ENCODE measurements at regions not wholly inside any gene's neighbourhood (a gene's known extent, or its start where the extent isn't known, plus 50 kb on each side); places are given as distances from the start of the nearest gene placed in this dataset.
"Not testable (repeated sequence)": the region's sequence is repeated elsewhere in the genome, so short reads cannot be mapped to it uniquely, and the experiment has no call there.

DNA sequence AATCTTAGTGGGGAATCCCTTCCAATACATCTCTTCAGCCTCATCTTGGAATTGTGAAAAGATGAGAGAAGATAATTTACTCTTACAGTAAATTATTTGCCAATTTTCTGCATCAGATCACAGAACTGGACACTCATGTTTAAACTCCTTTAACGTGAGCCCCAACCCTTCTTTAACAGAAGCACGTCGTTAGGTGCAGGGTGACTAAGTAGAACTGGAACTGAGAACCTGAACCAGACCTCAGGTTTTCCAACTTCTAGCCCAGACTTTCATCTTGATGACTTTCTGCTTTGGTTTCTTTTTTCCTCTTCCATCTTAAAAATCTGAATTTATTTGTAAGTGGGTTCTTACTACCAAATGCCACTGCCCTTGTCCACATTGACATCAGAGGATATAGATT, 57.2 kb upstream of the LYZL2 start:
- WGBS, 2 donors: 51 to 57% methylated on average over 3 of the region's 3 CpGs

DNA sequence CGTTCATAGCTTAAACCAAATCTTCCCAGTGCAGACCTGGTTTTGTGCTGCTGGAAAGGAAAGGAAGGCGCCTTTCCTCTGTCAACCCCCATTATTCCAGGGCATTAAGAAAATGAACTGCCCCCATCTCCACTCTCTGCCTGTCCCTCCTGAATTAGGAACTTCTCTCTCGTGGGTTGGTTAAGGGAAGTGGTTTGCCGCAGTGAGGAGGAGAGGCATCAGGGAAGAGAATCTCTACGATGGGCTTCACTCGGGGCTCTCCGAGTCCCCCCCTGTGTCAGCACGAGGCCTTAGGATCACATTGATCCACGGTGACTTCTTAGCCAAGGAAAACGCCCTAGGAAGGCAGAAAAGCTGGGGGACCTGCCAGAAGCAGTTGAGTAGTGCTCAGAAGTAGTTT, 53.9 kb upstream of the LYZL2 start:
- Histone ChIP-seq H3K36me3 (ENCODE audit: control insufficient read depth in 2 of 2, insufficient read depth in 2 of 2, low read length in 1 of 2) (no peaks in the 10 kb centered on the region), H3K27me3 (ENCODE audit: control insufficient read depth in 1 of 2, insufficient read depth in 2 of 2, low read length in 2 of 2) (no peaks in the 10 kb centered on the region), H3K4me1 (ENCODE audit: control insufficient read depth in 2 of 2, insufficient read depth in 2 of 2, low read length in 1 of 2) (no peaks in the 10 kb centered on the region), H3K9me3 (ENCODE audit: control insufficient read depth in 2 of 2, insufficient read depth in 1 of 2, low read depth in 1 of 2, low read length in 1 of 2) (no peaks in the 10 kb centered on the region), H3K27ac (ENCODE audit: low read depth in 2 of 2, low read length in 1 of 2) (no peak overlapping the region), H3K4me3 (ENCODE audit: low read depth in 1 of 2, low read length in 2 of 2) (no peak overlapping the region)
- 61 to 75% methylated on average over 10 of the region's 10 CpGs for WGBS, 2 donors

More for the DNA sequence above, 57.2 kb upstream of the LYZL2 start:
- H3K27me3 ChIP-seq (ENCODE audit: control insufficient read depth in 1 of 2, insufficient read depth in 2 of 2, low read length in 2 of 2): no peaks in the 10 kb centered on the region
- H3K36me3 ChIP-seq (ENCODE audit: control insufficient read depth in 2 of 2, insufficient read depth in 2 of 2, low read length in 1 of 2): no peaks in the 10 kb centered on the region
- no peak overlapping the region for H3K27ac ChIP-seq (ENCODE audit: low read depth in 2 of 2, low read length in 1 of 2)
- H3K4me1 ChIP-seq (ENCODE audit: control insufficient read depth in 2 of 2, insufficient read depth in 2 of 2, low read length in 1 of 2): no peaks in the 10 kb centered on the region
- H3K4me3 ChIP-seq (ENCODE audit: low read depth in 1 of 2, low read length in 2 of 2): no peak overlapping the region
- H3K9me3 ChIP-seq (ENCODE audit: control insufficient read depth in 2 of 2, insufficient read depth in 1 of 2, low read depth in 1 of 2, low read length in 1 of 2): no peaks in the 10 kb centered on the region

GRCh38 chr10:30682377-30683199, 53.0 kb upstream of the LYZL2 start:
- not testable (repeated sequence) for H3K4me3 ChIP-seq (ENCODE audit: low read depth in 1 of 2, low read length in 2 of 2); H3K27ac ChIP-seq (ENCODE audit: low read depth in 2 of 2, low read length in 1 of 2); H3K9me3 ChIP-seq (ENCODE audit: control insufficient read depth in 2 of 2, insufficient read depth in 1 of 2, low read depth in 1 of 2, low read length in 1 of 2); H3K4me1 ChIP-seq (ENCODE audit: control insufficient read depth in 2 of 2, insufficient read depth in 2 of 2, low read length in 1 of 2); H3K27me3 ChIP-seq (ENCODE audit: control insufficient read depth in 1 of 2, insufficient read depth in 2 of 2, low read length in 2 of 2); H3K36me3 ChIP-seq (ENCODE audit: control insufficient read depth in 2 of 2, insufficient read depth in 2 of 2, low read length in 1 of 2)
- WGBS, 2 donors: 53 to 57% methylated on average over 9 of the region's 9 CpGs

DNA sequence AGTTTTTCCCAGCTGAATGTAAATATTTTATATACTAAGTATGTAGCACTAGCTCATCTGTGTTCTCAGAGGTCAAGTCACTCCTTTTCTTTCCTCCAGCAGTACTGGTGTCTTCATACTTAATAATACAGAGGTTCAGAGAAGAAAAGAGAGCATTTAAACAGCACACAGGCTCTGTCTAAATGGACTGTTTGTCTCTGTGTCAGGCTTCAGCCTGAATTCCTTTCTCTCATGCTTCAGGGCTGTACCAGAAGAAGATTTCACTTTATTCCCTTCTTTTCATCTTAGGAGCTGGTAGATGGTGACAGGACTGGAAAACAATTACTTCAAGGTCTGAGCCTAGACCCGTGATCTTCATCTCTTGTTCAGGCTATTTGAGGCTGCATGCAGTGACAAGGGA, 51.4 kb upstream of the LYZL2 start:
- Histone ChIP-seq H3K4me3 (ENCODE audit: low read depth in 1 of 2, low read length in 2 of 2) (no peak overlapping the region), H3K36me3 (ENCODE audit: control insufficient read depth in 2 of 2, insufficient read depth in 2 of 2, low read length in 1 of 2) (no peaks in the 10 kb centered on the region), H3K27me3 (ENCODE audit: control insufficient read depth in 1 of 2, insufficient read depth in 2 of 2, low read length in 2 of 2) (no peaks in the 10 kb centered on the region), H3K27ac (ENCODE audit: low read depth in 2 of 2, low read length in 1 of 2) (no peak overlapping the region), H3K4me1 (ENCODE audit: control insufficient read depth in 2 of 2, insufficient read depth in 2 of 2, low read length in 1 of 2) (no peaks in the 10 kb centered on the region), H3K9me3 (ENCODE audit: control insufficient read depth in 2 of 2, insufficient read depth in 1 of 2, low read depth in 1 of 2, low read length in 1 of 2) (no peaks in the 10 kb centered on the region)
- WGBS, 2 donors: 53 to 71% methylated on average over 1 of the region's 1 CpG

Measured in esophagus (tissue), 2 donors.